ENCODE measurements at regions not wholly inside any gene's neighbourhood (a gene's known extent, or its start where the extent isn't known, plus 50 kb on each side); places are given as distances from the start of the nearest gene placed in this dataset.
"Not testable (repeated sequence)": the region's sequence is repeated elsewhere in the genome, so short reads cannot be mapped to it uniquely, and the experiment has no call there.

DNA sequence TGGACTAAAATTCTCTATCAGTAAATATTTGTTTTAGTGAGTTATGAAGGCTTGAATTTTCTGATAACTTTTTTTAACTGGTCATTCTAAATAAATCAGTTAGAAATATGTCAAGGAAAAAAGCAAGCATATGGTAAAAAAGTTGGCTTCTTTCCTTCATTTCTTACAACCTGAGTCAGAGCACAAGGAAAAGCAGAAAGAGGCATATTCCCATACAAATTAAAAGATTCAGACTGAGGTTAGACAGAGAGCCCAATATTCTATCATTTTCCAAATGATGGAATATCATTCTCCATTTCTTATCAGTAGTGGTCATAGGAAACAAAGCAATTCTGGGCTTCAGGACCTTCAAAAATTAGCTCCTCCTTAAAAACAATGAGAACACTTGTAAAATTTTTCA lies 732.1 kb downstream of the MAT2B start:
- no peak for DNase-seq (ENCODE audit: extremely low read depth in 1 of 2, low read depth in 1 of 2)

DNA sequence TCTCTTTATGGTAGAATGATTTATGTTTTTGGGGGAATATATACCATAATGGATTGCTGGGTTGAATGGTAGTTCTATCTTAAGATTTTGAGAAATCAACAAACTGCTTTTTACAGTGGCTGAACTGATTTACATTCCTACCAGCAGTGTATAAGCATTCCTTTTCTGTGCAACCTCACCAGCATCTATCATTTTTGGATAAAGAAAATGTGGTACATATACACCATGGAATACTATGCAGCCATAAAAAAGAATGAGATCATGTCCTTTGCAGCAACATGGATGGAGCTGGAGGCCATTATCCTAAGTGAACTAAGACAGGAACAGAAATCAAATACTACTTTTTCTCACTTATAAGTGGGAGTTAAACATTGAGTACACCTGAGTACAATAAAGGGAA lies 746.4 kb downstream of the MAT2B start:
- not testable (repeated sequence) for DNase-seq (ENCODE audit: extremely low read depth in 1 of 2, low read depth in 1 of 2)

DNA sequence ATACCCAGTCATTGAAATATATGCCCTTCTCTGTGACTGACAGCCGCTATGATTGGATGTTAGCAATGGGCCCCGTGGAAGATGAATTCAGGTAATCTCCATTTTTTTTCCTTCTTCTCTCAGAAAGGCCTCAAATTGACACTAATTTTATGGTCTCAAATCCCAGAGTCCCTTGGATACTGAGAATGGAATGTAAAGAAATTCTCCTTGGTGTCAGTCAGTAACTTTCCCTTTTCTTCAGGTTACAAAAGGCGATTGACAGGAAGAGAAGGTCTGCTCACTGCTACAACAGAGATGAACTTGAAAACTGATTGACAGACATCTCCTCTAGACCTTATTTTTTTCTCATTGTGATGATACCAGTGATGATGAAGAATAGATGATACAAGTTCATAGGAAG lies 748.3 kb downstream of the MAT2B start:
- DNase-seq (ENCODE audit: extremely low read depth in 1 of 2, low read depth in 1 of 2) = no peak

DNA sequence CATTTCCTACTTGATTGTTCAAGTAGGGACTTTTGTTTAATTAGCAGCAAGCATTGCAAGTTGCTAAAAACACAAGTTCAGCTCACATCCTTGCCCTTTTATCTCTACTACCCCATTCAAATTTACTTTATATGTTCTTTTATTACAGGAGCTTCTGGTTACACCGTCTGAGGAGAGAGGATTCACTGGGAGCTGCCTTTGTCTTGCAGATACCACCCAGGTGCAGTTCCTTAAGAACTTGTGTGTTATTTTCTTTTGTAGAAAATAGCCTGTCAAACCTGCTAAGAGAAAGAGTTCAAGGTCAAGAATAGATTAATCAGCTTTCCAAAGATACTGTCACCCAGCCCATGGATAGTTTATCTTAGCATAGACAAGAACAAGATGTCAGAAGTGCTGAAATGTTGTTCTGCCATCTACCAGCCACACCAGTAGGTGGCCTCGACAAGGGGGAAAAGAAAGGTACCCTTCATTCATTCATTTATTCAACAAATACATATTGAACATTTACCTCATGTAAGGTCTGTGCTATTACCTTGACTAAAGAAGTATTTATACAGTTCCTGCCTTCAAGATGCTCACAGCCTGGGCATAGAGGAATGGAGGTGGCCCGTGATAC lies 750.3 kb downstream of the MAT2B start:
- no peak for DNase-seq (ENCODE audit: extremely low read depth in 1 of 2, low read depth in 1 of 2)

DNA sequence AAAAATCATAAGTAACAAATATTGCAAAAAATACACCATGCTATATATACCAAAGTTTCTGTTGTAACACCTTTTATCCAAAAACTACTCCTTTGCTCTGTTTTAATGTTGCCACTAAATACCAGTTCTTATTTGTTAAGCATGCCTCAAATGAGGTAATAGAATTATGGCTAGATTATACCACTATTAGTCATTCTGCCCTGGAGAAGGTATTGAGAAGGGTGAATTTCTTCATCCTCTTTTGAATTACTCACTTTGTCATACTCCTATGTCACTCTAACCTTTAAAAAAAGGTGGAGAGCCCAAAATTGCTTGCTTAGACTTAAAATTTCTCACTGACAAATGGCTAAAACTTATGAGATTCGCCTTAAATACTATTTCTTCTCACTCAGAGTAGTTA lies 750.9 kb downstream of the MAT2B start:
- DNase-seq (ENCODE audit: extremely low read depth in 1 of 2, low read depth in 1 of 2) = no peak

DNA sequence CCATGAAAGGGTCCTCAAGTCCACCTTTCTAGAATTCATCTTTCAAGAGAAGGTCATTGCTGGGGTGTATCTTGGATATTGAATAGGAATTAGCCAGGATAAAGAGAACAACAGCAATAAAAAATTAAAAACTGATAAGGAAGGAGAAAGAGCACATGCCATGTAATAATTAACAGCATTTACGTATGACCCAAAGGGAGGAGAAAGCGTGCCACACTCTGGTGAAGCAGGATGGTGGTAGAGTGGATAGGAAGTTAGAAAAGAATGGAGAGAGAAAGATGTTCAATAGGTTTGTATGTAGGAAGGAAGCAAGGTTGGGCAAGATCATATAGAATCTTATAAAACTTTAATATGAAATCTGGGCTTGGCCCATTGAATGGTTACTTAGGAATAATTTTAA lies 751.5 kb downstream of the MAT2B start:
- DNase-seq (ENCODE audit: extremely low read depth in 1 of 2, low read depth in 1 of 2) = no peak

DNA sequence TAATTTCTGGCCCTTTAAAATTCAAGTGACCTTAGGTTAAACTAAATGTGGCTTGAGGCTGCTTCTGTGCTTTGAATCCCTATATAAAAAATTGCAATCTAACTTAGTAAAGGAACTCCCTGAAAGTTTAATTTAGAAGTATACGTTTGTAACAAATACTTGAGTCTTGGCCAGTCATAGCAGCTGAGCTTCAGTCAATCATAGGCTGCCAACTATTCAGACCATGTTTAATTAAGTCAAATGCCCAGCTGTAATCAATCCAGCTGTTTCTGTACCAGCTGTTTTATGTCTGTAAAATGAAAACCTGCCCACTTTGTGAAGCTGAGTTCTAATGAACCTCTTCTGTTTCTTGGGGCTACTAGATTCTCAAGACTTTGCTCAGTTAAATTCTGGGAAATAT lies 760.1 kb downstream of the MAT2B start:
- DNase-seq (ENCODE audit: extremely low read depth in 1 of 2, low read depth in 1 of 2) = no peak

DNA sequence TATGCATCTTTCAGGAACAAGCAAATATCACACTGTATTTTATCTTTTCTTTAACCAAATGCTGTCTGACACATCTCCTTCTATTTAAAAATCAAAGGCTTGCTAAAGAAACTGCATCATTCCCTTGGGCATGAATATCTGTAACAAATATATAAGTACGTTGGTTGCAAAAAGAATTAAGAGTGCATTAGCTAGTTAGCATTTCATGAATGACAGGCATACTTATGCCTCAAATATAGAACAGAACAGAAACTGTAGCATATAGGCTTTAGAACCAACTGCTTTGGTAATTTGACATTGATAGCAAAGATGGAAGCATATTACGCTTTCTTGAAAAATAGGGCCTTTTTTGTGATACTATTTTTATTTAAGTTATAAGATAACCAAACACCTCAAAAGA lies 761.2 kb downstream of the MAT2B start:
- DNase-seq (ENCODE audit: extremely low read depth in 1 of 2, low read depth in 1 of 2) = no peak

DNA sequence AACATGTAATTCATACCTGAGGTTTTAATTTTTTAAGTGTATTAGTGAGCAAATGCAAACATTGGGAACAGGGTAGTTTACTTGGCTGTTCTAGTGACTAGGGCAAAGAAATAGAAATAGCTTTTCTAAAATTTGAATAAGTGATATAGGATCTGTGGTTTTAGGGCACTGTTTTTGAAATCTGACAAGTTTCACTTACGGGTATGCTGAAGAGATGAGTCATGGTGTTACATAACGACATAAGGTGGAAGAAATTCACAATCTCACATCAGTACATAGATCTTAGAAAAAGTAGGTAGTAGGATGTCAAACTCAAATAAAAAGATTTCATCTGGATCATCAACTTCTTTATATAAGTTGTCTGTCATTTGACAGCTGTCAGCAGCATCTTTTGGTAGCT lies 772.3 kb downstream of the MAT2B start:
- DNase-seq (ENCODE audit: extremely low read depth in 1 of 2, low read depth in 1 of 2) = no peak

DNA sequence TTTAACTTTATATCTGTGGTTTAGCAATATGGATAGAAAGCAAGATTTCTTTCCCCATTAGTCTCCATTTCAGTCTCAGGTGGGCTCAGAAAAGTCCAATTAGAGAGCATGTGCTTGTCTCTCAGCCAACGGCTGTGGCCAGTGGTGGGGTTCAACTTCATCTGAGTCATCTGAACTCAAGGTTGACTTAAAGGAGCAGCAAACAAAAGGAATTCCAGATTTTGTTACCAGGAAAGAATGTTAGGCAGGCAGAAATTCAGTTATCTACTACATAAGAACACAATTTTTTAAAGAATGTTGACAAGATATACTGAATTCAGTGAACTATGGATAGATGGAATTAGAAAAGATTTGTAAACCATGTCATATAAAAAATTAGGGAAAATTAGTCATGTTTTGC lies 784.1 kb downstream of the MAT2B start:
- no peak for DNase-seq (ENCODE audit: extremely low read depth in 1 of 2, low read depth in 1 of 2)

DNA sequence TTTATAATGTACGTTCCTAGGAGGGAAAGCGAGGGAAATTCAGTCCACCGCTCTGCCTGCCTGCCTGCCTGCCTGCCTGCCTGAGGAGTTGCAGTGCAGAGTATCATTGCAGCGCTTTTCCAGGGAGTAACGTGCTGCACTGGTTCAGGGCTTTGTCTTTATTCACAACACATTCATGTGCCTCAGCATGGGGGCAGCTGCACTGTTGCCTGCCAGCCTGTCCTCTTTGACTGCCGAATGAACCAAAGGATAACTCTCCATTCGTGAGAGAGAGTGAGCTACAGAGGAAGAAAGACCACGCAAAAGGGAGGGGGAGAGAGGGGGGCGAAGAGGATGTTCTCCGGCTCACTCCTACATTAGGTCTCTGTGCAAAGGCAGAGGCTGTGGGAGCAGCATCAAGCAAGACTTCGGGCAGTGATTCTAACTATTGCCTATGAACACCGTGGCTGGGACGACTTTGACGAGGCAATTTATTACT lies 791.2 kb downstream of the MAT2B start:
- no peak for DNase-seq (ENCODE audit: extremely low read depth in 1 of 2, low read depth in 1 of 2)

DNA sequence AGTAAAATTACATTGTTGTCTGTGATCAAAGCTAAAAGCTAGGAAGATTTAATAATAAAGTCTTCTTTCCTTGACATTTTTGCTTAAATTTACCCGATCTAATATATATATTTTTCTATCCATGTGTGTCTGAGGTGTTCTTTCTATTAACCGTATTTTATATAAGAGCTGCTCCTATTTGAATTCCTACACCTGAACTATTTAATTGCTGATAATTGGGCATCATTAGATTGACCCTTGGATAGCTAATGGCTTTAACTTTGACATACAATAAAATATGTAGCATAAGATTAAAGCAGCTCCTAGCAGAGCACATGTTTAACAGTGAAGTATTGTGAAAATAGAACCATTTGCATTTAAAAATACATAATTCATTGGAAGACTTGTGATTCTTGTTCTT lies 792.7 kb downstream of the MAT2B start:
- DNase-seq (ENCODE audit: extremely low read depth in 1 of 2, low read depth in 1 of 2) = no peak

DNA sequence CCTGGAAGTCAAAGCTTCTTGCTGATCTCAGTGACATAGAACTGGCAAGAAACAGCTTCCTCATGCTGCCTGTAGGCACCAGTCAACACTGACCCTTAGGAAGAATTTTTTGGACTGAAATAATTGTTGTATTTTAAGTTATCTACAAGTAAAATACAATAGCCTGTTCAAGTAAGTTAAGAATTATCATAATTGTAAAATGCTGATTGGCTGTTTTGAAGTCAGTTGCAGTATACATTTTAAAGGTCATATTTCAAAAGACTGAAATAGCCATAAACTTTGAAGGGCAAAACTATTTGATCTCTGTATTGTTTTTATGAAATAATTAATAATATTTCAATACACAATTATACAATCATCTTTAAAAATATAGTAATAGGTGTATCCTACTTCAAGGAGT lies 794.9 kb downstream of the MAT2B start:
- DNase-seq (ENCODE audit: extremely low read depth in 1 of 2, low read depth in 1 of 2) = no peak

DNA sequence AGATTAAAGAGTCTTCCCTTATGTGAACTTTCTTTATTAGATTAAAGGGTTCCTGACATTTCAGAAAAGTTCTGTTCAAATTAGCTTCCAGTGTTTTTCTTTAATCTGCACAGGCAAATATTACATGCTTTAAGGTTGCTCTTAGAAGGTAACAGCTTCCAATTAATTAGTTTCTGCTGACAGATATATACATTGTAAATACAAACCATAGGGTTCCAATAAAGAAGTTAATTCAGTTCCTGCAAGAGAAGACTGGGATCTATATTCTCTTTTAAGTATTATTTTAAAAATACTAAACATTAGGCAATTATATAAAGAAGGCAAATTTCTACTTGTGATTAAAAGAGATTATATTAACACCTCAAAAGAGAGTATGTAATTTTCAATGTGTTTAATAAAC lies 795.7 kb downstream of the MAT2B start:
- DNase-seq (ENCODE audit: extremely low read depth in 1 of 2, low read depth in 1 of 2) = no peak

DNA sequence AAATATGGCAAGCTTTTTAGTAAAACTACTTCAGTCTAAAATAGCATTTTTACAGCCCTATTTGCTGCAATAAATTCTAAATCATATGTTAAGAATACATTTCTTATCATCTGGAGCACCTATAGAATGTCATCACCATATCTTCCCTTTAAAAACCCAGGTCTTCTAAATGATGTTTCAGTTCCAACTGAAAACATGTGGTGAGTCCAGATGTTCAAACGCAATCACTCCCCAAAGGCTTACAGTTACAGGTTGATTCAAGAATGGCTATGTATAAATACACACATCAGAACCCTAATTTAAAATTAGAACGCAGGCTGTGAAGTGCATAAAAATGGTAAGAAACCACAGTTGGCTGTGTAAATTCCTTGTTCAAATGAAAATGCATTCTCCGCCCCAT lies 796.3 kb downstream of the MAT2B start:
- DNase-seq (ENCODE audit: extremely low read depth in 1 of 2, low read depth in 1 of 2) = no peak

DNA sequence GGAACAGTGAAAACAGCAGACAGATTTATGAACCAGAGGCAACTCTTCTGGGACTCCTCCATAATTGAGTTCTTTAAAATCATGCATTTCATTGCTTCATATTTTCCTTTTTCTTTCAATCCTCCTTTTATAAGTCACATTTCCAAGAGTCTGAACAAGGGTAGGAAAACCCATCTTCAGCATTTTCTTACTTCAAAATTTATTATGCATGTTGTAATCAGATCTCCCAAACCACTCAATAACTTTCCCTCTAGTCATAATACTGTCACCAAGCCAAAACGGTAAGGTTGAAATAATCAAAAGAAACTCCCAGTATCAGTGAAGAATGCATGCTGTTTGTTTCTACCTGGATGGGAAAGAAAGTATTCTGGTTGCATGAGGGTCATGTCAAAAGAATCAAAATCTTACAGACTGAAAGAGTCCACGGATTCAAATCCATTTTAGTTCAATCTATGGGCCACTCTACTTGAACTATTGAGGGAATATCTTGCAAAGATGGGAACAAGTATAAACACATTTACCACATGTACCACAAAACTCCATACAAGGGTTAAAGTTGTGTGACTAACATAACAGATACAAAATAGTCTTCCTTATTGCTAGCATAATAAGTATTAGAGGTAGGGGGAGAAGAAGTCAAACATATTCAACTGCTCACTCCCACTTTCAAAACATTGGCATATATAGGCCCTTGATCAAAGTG lies 797.3 kb downstream of the MAT2B start:
- DNase-seq (ENCODE audit: extremely low read depth in 1 of 2, low read depth in 1 of 2) = no peak

DNA sequence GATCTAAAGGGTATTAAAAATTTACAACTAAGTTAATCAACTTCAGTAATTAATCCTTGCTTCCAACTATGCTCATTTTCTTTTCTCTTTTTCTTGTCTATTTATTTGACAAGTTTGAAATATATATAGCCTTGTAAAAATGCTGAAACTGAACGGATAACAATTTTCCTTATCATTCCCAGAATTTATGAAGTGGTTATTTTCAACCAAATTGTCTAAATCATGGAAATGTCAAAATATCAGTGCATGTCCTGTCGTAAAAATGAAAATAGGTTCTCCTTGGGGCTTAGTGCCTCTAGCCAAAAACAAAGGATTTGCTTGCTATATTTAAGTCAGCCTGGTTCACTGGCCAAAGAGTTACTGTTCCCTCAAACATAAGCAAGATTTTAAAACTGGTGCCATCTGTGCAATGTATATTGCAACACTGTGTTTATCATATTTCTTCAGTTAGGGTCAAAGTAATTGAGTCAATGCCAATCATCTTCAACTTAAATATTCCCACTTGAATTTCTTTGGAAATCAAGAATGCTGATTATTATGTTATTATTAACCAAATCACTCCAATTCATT lies 798.3 kb downstream of the MAT2B start:
- no peak for DNase-seq (ENCODE audit: extremely low read depth in 1 of 2, low read depth in 1 of 2)

DNA sequence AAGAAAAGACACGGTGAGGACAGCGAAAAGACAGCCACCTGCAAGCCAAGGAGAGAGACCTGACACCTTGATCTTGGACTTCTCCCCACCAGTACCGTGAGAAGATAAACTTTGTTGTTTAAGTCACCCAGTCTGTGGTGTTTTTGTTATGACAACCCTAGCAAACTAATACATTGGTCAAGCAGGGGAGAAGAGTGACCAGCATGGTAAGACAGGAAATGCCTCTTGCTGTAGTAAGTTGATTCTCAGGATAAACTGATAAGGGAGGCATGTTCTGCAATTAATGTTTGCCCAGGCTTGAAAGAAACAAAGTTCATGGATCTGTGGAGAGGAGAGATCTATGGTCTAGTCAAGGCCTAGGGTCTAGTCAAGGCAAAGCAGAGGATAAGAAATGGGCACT lies 801.2 kb downstream of the MAT2B start:
- no peak for DNase-seq (ENCODE audit: extremely low read depth in 1 of 2, low read depth in 1 of 2)

DNA sequence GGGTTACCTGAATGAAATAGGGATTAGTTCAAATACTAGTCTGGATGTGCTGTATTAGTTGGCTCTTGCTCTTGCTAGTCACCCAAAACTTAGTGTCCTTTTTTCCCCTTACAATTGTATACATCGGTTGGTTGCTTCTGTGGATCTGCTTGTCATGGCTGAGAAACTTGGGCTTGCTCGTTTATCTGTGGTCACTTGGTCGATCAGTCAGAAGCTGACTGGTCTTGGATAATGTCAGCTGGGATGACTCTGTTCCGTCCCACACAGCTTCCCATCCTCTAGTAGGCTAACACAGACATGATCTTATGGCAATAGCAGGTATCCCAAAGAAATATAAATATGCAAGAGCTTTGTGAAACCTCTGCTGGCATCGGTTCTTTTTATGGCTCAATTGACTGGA lies 807.4 kb downstream of the MAT2B start:
- no peak for DNase-seq (ENCODE audit: extremely low read depth in 1 of 2, low read depth in 1 of 2)

DNA sequence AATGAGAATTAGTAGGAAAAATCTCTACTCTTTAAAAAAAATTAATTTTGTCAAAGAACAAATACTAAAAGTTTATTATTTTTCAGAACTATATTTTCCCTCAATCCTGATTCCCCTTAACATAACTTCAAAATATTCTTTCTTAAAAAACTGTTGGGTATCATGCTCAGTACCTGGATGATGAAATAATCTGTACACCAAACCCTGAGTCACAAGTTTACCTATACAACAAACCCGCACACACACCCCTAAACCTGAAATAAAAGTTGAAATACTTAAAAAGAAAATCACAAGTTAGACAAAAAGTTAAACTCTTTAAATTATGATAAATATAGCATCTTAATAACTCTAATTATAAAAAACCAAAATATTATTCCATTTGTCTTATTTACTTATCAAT lies 812.3 kb downstream of the MAT2B start:
- DNase-seq (ENCODE audit: extremely low read depth in 1 of 2, low read depth in 1 of 2) = no peak

DNA sequence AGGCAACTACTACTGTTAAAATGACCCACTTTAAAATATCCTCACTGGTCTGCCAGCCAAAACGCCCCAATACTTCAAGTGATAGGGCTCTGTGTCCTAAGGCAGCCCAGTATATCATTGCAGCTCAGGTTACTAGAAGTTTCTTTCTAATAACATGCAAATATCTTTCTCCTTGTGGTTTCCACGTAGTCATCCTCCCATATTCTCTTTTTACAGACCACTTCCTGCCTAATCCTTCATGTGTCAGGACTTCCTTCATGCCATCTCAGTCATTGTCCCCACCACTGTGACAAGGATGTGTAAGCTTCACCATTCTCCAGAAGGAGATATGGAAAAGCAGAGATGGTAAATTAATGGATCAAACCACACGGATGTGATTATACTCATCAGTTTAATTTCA lies 813.7 kb downstream of the MAT2B start:
- DNase-seq (ENCODE audit: extremely low read depth in 1 of 2, low read depth in 1 of 2) = no peak

DNA sequence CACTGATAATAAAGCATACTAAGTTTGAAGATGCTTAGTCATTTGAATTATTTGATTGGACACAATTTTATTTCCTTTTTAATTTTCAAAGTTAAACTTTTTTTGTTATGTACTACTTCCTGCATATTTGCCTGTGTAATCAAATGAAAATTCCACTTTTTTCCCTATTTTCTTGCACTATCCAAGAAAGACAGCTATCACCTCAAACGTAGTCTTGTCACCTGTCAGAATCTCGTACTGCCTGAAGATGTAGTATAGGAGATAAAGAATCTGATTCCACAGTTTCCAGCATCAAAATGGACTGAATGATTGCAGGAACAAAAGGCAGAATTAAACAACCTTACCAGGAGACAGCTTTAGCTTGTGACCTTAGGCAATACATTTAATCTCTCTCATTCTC lies 818.8 kb downstream of the MAT2B start:
- no peak for DNase-seq (ENCODE audit: extremely low read depth in 1 of 2, low read depth in 1 of 2)

DNA sequence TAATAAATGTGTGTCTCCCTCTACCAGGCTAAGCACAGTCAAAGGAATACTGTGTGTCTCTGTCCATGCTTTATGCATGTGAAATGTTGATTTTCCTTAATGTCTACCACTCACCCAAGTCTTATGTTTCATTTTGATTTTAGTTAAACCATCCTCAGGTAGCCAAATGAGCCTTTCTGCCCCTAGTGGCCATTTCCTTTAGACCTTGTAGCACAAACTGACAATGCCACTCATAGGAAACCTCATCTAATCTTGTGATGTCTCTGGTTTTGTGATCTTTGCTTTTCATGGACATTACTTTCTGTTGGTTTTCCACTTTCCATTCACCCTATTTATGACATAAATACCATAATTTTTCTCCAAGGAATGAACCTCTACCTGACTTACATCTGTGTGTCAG lies 820.8 kb downstream of the MAT2B start:
- no peak for DNase-seq (ENCODE audit: extremely low read depth in 1 of 2, low read depth in 1 of 2)
